DMS53 treated with DMSO at 0.1 percent for 48 hours (cell line): ENCODE measurements at regions not wholly inside any gene's neighbourhood (a gene's known extent, or its start where the extent isn't known, plus 50 kb on each side); places are given as distances from the start of the nearest gene placed in this dataset.
A peak's percentile ranks its signal among the peaks of the same experiment; 100 is the strongest.
"Not testable (repeated sequence)": the region's sequence is repeated elsewhere in the genome, so short reads cannot be mapped to it uniquely, and the experiment has no call there.

ENCODE experiments used
- DNase-seq: peaks from one replicate; lab custom pipeline; 2025; ENCODE audit not compliant: unreplicated experiment; lab: John Stamatoyannopoulos, UW

DNA sequence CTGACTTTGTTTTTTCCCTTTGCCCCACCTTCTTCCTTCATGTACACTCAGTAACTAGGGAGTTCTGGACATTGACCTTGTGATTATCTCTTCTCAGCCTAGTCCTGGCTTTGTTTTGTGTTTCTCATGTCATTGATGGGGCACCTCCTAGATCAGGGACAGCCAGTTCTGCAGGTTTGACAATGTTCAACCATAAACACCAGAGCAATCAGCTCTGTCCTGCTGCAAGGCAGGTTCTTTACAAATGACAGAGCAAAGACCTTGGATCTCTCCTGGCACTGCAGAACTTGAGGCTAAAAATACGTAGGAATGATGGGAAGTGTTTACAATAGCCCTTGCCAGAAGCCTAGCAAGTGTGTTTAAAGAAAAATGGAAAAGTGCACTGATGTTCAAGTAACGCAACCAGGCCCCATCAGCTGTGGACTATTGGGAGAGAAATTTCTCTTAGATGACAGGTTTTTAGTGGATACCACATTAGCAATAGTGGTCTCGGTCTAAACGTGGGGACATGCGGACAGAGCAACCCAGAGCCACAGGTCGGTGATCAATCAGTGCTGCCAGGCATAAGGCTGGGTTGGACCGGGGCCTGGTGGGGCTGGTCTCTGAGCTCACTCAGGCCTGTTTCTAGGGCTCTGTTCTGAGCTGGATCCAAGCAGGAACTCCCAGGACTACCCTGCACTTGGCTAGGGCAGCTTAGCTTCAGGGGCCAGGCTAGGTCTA, 76.8 kb downstream of the SOWAHC start:
- DNase-seq: peak; percentile 64

DNA sequence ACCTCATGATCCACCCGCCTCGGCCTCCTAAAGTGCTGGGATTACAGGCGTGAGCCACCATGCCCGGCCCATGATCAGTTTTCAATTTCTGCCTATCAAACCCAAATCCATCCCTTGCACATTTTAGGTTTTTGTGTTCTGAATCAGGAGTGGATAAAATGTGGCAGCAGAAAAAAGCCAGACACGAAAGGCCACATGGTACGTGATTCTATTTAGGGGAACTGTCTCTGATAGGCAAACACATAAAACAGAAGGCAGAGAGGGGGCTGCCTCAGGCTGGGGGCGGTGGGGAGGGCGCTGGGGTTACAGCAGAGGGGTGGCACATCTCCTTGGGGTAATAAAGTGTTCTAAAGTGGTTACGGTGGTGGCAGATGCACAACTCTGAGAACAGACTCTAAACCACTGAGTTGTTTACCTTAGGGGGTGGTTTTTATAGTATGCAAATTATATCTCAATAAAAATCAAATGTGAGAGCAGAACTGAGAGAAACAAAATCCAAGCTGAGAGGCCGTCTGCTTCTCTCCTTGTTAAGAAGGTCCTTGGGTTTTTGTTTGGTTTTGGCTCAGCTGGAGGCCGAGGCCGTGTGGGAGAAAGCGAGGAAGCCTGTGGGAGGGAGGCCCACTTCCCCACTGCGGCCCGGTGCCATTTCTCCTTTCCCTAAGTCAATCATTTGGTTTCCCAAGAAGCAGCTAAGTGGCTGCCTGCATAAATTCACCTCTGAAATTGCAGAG, 78.0 kb downstream of the SOWAHC start:
- no peak for DNase-seq

DNA sequence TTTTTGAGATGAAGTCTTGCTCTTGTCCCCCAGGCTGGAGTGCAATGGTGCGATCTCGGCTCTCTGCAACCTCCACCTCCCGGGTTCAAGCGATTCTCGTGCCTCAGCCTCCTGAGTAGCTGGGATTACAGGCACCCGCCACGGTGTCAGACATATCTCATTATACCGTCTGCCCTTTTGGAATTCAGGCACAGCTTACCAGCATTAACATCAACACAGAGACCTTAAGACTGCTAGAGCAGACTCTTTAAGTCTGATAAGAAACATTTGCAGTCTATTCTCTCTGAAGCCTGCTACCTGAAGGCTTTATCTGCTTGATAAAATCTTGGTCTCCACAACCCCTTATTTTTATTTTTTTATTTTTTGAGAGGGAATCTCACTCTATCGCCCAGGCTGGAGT, 78.7 kb downstream of the SOWAHC start:
- DNase-seq: not testable (repeated sequence)

DNA sequence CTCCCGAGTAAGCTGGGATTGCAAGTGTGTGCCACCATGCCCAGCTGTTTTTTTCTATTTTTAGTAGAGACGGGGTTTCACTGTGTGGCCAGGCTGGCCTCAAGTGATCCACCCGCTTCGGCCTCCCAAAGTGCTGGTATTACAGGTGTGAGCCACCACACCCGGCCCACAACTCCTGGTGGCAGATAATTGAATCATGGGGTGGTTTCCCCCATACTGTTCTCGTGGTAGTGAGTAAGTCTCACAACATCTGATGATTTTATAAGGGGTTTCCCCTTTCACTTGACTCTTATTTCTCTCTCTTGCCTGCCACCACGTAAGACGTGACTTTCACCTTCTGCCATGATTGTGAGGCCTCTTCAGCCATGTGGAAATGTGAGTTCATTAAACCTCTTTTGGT, 79.1 kb downstream of the SOWAHC start:
- not testable (repeated sequence) for DNase-seq

DNA sequence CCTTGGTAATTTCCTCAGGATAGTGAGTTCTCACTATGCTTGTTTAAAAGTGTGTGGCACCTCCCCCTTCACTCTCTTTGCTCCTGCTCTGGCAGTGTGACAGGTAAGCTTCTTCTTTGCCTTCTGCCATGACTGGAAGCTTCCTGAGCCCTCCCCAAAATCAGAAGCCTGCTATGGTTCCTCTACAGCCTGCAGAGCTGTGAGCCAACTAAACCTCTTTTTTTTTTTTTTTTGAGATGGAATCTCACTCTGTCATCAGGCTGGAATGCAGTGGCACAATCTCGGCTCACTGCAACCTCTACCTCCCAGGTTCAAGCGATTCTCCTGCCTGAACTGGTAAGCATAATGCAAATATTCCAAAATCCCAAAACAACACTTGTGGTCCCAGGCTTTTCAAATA, 80.0 kb downstream of the SOWAHC start:
- DNase-seq: no peak

DNA sequence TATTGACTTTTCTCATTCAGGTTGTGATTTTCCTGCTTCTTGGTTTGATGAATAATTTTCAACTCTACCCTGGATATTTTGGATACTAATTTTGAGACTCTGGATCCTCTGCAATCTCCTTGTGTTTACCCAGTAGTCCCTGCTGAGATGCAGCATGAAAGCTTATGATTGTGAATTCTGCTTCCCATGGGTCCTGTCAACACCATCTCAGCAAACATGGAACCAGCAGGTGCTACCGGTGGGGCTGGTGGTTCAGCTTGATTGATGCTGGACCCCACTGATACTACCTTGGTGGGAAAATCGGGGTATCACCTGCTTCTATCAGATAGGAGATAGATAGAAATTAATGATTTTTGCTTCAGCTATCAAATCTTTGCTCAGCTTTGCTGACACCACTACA, 81.1 kb downstream of the SOWAHC start:
- DNase-seq: no peak

DNA sequence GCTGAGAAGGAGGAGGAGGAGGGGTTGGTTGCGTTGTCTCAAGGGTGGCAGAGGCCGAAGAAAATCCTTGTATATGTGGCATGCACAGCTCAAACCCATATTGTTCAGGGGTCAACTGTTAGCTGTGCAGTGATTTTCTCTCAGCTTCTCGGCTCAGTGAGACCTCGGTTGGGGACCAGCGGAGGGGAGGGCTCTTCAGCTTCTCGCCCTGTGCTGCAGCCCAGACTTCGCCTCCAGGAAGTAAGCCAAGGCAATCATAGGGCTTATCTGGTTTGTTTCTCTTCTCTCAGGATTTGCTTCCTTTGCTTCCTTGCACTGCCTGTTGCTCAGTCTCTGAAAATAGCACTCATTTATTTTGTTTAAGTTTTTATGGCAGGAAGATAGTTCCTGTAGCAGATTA, 85.5 kb downstream of the SOWAHC start:
- no peak for DNase-seq

DNA sequence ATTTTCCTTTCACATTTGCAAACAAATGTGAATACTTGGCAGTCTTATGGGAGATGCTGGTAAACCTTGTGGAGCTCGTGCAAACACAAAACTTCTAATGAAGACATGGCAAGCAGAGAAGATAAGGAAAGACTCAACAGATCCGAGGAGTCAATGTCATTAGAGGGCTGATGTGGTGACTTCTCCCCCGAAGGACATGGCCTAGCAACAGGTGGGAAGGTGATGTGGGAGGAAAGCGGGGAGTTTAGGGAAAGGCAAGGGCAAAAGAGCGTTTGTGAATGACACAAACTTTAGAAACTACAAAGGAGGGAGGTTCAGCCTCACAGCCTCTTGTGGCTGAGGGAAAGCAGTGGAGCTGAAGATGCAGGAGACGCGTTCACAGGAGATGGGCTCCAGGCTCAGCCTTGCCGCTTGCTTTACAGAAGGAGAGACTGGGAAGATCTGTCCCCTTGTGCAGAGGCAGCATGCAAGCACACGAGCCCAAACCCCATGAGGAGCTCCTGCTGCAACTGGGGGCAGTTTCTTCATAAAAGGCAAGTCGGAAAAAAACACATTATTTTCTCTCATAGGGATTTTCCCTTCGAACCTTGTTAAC, 86.6 kb downstream of the SOWAHC start:
- no peak for DNase-seq

DNA sequence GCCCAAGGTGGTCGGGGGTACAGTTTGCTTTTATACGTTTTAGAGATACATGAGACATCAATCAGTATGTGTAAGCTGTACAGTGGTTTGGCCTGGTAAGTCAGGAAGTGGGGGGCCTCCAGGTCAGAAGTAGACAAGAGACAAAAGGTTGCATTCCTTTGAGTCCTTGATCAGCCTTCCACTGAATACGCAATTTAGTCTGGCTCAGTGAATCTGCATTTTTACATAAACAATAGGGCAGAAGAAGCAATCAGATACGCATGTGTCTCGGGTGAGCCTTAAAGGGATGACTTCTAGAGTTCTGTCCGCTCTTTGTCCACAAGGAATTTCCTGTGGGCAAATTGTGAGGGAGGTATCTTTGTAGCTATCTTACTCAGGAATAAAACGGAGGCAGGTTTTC, 87.2 kb downstream of the SOWAHC start:
- DNase-seq: no peak

DNA sequence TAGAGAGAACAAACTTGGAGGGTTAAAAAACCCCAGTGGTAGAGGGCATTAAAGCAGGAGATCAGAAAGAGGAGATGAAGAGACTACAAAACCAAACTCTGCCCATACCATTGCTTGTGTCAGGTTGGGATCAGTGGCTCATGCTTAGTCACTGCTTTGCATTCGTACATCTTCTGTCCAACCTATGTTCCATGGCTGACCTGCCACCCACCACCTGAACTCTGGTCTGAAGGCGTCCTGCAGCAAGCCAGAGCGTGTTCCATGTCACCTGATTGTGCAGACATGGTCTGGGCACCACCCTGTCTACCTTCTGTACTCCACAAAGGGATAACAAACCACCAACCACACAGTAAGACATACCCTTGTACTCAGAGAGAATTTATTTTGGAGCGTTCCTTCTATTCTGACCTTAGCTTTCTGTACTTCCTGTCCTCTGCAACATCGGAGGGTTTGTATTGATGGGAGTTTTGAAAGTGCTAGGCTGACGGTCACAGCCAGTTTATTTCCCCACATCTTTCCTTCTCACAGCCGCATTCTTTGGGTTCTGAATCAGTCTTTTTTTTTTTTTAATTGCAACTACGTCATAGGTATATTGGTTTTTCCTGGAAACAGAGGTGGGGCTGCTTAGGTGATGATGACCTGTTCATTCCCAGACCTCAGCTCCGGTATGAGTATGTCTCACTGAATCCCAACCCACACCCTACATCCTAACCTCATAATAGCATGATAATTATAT, 88.3 kb downstream of the SOWAHC start:
- no peak for DNase-seq

DNA sequence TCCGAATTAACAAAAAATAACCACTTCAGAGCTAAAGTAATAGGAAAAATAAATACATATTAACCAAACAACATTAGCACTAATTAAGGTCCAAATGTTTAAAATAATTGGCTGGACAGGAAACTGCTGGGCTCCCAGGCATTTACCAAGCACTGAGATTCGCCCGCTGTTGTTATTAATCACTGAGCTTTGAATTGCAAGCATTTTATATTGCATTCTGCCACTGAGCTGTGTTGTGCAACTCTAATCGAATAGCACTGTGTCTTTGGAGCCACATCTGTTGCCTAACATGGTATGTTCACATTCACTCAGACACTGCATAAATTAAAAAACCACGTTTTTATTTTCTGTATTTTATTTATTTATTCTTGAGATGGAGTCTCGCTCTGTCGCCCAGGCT, 88.9 kb downstream of the SOWAHC start:
- no peak for DNase-seq

DNA sequence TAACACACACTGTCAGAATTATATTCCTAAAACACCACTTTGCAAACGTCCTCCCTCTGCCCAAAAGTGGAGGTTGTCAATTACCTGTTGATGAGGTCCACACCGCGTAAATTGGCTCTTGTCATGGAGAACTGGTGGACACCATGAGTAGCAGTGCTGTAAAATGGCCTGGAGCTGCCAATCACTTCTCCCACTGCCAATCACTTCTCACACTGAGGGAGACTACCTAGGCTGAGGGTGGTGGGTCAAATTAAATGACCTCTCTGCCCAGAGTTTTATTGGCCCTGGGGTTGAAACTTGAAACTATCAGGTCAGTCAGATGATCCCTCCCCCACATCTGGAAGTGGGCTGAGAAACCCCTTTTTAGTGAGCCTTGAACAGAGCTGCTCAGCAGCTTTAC, 89.6 kb downstream of the SOWAHC start:
- no peak for DNase-seq

DNA sequence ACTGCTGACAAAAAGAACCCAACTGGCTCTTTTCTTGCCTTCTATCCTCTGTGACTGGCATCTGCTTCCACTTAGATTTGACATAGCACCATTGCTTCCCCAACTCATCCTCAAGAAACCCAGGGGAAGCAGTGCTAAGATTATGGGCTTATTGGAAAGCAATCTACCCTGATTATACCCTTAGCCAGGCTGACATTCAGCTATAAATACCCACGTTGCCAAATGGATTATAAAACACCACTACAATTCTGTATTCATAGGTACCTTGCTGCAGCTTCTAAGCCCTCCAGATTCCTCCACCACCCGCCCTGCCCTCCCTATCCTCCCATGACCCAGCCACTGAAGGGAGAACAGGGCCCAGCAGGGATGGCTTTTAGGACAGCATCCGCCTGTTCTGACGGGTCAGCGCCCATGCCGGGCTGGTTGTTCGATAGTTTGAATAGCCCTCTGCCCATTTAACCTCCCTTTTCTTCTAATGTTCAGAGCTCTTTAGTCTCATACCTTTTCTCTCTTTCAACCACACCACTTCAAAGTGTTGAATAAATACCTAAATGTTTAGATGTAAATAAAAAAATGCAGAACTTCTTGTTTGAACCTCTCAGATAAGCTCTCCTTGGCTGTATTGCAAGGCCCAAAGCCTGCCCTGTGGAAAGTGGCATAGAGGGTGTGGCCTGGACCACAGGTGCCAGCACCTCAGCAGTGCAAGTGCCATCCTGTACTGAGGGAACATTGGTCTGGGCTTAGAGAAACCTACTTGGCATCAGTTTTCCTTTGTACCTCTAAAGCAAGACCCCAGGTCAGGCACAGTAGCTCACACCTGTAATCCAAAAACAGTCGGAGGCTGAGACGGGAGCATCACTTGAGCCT, 86.6 kb upstream of the RGPD5 start:
- DNase-seq: no peak

DNA sequence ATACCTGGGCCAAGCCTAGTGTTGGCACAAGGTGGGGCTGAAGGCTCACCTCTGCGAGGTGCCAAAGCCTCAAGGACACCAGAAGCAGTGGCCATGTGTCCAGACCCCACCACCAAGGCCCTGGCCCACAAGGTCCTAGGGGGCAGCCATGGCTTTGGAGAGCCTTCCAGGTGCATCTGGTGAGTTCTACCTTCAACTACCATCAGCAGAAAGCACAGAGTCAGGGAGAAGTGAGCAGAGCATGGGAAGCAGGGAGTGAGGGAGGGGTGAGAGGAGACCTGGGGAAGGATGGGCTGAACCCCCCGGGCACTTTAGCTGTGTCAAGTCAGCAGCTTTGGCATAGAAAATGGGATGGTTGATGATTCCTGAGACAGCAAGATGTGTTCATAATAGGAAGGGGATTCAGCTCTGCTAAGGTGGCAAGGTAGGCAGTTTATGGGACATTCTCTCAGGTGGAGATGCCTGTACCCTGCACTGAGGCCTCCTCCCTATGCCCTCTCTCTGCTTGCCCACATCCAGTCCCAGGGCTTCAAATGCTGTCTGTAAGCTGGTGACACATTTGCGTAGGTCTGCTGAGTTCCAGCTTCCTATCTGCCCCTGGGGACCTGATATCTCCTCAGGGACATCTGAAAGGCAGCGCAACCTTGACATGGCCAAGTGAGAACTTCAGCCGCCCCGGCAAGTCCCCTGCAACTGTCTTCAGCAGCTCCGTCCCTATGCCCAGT, 83.4 kb upstream of the RGPD5 start:
- DNase-seq: no peak

DNA sequence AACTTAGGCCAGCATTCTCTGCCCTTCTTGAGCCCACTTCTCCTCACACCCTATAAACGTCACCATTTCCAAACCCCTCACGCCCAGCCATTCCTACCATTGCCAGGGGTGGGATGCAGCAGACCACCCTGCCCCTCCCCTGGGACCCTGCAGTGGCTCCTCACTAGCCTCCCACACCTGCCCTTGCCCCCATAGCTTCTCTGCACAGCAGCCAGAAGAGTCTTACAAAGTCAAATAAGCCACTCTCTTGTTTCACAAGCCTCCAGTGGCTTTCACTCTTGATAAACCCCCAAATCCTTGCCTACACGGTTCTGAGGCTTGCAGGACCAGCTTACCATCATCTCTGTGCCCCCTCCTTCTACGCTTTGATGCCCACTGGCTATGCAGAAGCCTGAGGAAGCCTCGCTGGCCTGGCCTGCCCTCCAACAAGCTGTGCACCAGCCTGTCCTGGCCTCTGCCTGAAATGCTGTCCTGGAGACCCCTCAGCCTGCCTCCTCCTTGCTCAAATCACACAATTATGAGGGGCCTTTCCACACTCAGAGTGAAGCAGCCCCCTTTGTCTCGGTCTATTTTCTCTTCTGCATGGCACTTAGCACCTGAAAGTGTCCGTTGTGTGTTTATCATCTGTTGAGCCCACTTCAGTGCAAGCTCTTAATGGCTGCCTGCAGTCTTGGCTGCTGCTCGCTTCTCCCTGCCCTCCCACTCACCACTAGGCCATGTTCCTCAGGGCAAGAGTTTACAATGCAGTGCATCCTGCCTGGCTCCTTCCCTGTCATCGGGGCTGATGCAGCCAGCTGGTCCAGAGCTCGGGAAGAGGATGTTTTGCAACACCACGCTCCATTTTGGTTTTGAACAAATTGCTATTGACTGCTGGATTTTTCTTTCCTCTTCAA, 82.6 kb upstream of the RGPD5 start:
- no peak for DNase-seq

DNA sequence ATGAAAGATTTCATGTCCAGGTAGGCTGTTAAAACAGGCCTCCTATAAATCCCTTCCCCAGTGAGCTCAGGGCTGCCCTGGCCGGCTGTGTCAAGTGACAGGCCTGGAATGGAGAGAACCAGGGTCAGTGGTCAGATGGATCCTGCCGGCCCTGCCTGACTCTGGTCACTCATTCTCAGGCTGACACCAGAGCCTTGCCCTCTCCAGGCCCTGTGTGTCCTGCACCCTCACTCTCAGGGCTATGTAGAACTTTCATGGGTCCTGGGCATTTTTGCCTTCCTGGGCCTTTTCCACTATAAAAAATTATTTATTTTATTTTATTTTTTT, 82.0 kb upstream of the RGPD5 start:
- no peak for DNase-seq

DNA sequence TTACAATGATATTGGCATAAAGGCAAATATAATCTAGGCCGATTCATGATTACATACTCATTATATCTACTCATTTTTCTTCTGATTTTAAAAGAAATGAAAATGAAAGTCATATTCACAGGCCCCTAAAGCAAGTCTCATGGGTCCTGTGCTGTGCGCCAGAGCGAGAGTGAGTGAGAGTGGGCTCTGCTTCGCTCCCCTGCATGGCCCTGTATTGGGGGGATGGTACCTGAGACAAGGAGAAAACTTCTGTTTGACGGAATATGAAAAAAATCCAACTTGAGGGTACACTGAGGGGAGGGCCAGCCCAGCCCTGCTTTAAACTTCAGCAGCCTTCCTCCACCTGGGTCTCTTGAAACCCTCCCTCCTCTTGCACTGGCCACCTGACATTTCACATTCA, 81.4 kb upstream of the RGPD5 start:
- DNase-seq: no peak

DNA sequence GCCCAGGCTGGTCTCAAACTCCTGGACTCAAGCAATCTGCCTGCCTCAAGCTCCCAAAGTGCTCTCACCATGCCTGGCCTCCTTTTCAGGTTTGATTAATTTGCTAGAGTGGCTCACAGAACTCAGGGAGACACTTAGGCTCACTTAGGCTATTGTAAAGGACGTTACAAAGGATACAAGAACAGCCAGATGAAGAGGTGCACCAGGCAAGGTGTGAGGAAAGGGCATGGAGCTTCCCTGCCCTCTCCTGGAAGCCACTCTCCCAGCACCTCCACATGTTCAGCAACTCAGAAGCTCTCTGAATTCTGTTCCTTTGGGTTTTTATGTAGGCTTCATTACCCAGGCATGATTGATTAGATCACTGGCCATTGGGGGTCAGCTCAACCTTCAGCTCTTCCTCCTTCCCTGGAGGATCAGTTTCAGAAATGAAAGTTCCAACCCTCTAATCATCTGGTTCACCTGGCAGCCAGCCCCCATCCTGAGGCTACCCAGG, 78.7 kb upstream of the RGPD5 start:
- peak; percentile 19 for DNase-seq

DNA sequence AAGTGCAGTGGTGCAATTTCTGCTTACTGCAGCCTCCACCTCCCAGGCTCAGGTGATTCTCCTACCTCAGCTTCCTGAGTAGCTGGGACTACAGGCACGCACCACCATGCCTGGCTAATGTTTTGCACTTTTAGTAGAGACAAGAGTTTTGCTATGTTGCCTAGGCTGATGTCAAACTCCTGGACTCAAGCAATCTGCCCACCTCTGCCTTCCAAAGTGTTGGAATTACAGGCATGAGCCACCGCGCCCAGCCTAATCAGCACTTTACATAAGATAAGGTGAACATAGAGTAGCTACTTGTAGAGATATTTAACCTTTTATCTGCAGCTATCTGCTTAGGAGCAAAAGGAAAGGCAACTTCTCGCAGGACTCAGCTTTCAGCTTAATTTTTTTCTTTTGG, 77.5 kb upstream of the RGPD5 start:
- DNase-seq: not testable (repeated sequence)
